ENCODE measurements at regions not wholly inside any gene's neighbourhood (a gene's known extent, or its start where the extent isn't known, plus 50 kb on each side); places are given as distances from the start of the nearest gene placed in this dataset.

DNA sequence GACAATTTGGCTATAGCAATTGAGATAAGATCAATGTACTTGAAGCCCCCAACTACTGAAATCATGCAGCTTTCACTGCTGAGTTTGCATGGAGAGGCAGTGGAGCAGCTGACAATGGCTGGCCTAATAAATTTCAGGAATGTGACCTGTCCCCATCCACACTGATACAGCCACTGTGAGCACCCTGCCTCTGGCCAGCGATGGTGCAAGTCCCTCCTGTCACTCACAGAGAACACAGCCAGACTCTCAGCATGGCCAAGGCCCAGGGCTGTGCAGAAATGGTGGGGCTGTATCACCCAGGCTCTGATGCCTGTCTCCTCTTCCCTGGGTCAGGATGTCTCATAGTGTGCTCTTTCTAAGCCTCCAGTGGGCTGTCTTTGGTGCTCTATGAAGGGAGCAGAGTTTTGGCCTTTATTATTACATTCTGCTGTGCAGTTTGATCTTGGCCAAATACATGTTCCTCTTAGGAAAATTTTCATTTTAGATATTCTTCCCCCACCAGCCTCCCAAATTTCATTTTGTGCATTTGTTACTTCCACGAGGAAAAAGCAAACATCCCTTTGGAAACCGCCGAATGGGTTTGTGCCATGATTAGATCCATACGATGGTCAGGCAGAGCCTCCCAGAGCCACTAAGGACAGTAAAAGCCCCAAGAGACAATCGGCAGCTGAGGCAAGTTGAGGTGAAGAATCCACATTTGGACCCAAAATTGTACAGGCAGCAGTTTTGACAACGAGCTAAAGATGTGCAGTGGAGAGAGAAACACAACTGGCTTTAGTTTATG, 85.1 kb upstream of the WSCD2 start:
- no peak for DNase-seq
- Histone ChIP-seq H3K36me3 (replicated peaks in 1 of 2) (no peaks in the 10 kb centered on the region), H3K27me3 (peaks cover 14% of the 10 kb centered on the region), H3K4me3 (no peak overlapping the region), H3K27ac (no peak overlapping the region), H3K4me1 (replicated peaks in 1 of 2) (no peaks in the 10 kb centered on the region), H3K9me3 (replicated peaks in 1 of 3) (no peaks in the 10 kb centered on the region)
- TF ChIP-seq POLR2A (IDR thresholded peaks at IDR 0.05): no peak
- TF ChIP-seq, protein P1, sequence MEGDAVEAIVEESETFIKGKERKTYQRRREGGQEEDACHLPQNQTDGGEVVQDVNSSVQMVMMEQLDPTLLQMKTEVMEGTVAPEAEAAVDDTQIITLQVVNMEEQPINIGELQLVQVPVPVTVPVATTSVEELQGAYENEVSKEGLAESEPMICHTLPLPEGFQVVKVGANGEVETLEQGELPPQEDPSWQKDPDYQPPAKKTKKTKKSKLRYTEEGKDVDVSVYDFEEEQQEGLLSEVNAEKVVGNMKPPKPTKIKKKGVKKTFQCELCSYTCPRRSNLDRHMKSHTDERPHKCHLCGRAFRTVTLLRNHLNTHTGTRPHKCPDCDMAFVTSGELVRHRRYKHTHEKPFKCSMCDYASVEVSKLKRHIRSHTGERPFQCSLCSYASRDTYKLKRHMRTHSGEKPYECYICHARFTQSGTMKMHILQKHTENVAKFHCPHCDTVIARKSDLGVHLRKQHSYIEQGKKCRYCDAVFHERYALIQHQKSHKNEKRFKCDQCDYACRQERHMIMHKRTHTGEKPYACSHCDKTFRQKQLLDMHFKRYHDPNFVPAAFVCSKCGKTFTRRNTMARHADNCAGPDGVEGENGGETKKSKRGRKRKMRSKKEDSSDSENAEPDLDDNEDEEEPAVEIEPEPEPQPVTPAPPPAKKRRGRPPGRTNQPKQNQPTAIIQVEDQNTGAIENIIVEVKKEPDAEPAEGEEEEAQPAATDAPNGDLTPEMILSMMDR (IDR thresholded peaks at IDR 0.05): no peak
- intact Hi-C loops (cut with DNase I): no loop called here
- WGBS, 4 donors: 71 to 83% (median 77%) methylated on average over 6 to 7 of the region's 7 CpGs

DNA sequence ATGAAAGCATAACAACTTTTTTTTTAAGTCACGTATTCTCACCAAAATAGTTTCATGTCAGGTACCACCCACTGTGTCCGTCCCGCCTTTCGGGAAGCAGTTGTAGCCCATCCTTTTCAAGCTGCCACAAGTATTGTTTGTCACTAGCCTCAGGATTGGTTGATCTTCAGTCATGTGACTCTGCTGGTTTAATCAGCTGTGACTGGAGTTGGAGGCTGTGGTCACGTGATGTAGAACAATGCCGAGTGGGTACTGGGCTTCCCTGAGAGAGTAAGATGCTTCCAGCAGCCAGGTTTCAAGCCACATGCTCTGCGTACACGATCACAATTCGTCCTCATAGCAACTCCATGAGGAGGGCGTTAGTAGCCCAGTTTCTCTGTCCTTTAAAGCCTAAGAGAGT, 83.0 kb upstream of the WSCD2 start:
- intact Hi-C loops (cut with DNase I): no loop called here
- TF ChIP-seq, protein P1 (IDR thresholded peaks at IDR 0.05): no peak
- no peak for TF ChIP-seq POLR2A (IDR thresholded peaks at IDR 0.05)
- H3K4me1 ChIP-seq (replicated peaks in 1 of 2): no peaks in the 10 kb centered on the region
- H3K4me3 ChIP-seq: no peak overlapping the region
- no peaks in the 10 kb centered on the region for H3K9me3 ChIP-seq (replicated peaks in 1 of 3)
- peaks cover 14% of the 10 kb centered on the region for H3K27me3 ChIP-seq
- H3K36me3 ChIP-seq (replicated peaks in 1 of 2): no peaks in the 10 kb centered on the region
- H3K27ac ChIP-seq: peak overlapping the region in 2 of 5 donors; percentile 58 to 74
- 85 to 87% (median 86%) methylated on average over 8 to 10 of the region's 10 CpGs for WGBS, 4 donors
- DNase-seq: no peak

DNA sequence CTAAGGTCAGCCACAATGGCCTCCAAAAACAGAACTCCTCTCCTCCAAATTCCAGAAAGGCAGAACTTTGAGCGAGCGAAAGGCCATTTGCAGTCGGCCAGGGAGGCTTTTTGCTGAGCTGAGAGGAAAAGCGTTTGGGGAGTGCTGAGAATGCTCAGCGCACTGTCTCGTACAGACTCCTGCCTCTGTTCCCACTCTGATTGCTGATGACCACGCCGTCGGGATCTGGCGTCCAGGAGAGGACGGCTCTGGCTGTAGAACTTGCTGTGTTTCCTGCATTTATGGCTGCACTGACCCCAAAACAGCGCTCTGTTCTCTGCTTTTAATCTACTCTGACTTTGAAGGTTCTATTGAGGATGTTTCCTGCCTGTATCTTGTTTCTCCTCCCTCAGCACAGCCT, 82.4 kb upstream of the WSCD2 start:
- H3K27ac ChIP-seq: peak overlapping the region in 3 of 5 donors; percentile 13 to 74 (median 58)
- DNase-seq: no peak
- intact Hi-C loops (cut with DNase I): no loop called here
- no peaks in the 10 kb centered on the region for H3K4me1 ChIP-seq (replicated peaks in 1 of 2)
- no peaks in the 10 kb centered on the region for H3K9me3 ChIP-seq (replicated peaks in 1 of 3)
- no peaks in the 10 kb centered on the region for H3K36me3 ChIP-seq (replicated peaks in 1 of 2)
- no peak overlapping the region for H3K4me3 ChIP-seq
- TF ChIP-seq, protein P1 (IDR thresholded peaks at IDR 0.05): no peak
- TF ChIP-seq POLR2A (IDR thresholded peaks at IDR 0.05): no peak
- 53 to 63% (median 55%) methylated on average over 3 to 12 of the region's 12 CpGs for WGBS, 4 donors
- H3K27me3 ChIP-seq: peaks cover 14% of the 10 kb centered on the region

DNA sequence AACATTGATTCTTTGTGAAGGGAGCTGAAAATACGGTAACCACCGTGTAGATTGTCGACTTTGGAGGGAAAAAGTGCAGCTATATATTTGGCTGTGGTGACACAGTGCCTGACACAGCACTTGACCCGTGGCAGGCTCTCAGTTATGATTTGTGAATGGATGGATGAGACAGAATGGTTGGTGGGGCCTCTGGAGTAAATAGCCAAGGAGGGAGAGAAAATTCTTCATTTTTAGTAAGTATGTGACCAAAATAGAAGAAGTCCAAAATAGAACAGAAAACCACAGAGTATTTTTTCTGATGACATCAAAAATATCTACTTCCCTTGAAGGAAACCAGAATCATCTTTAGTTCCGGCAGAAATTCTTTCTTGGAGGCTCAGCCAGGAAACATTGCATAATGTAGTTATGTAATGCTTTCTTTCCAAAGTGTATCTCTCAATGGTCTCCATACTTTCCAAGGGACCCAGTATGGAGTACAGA, 82.0 kb upstream of the WSCD2 start:
- Histone ChIP-seq H3K9me3 (replicated peaks in 1 of 3) (no peaks in the 10 kb centered on the region), H3K4me1 (replicated peaks in 1 of 2) (no peaks in the 10 kb centered on the region), H3K27ac (peak overlapping the region in 3 of 5 donors; percentile 13 to 74 (median 58)), H3K4me3 (no peak overlapping the region), H3K27me3 (peaks cover 14% of the 10 kb centered on the region), H3K36me3 (replicated peaks in 1 of 2) (no peaks in the 10 kb centered on the region)
- 12 to 19% (median 16%) methylated on average over 5 of the region's 5 CpGs for WGBS, 4 donors
- intact Hi-C loops (cut with DNase I): no loop called here
- TF ChIP-seq POLR2A (IDR thresholded peaks at IDR 0.05): no peak
- TF ChIP-seq, protein P1 (IDR thresholded peaks at IDR 0.05): no peak
- DNase-seq: no peak

Measured in adrenal gland (tissue), 9 donors.